NOMO-1 treated with DMSO at 0.1 percent for 48 hours (cell line): ENCODE measurements at regions not wholly inside any gene's neighbourhood (a gene's known extent, or its start where the extent isn't known, plus 50 kb on each side); places are given as distances from the start of the nearest gene placed in this dataset.
"Not testable (repeated sequence)": the region's sequence is repeated elsewhere in the genome, so short reads cannot be mapped to it uniquely, and the experiment has no call there.

Experiments
- DNase-seq: peaks from one replicate; lab custom pipeline; 2025; ENCODE audit not compliant: unreplicated experiment; lab: John Stamatoyannopoulos, UW

DNA sequence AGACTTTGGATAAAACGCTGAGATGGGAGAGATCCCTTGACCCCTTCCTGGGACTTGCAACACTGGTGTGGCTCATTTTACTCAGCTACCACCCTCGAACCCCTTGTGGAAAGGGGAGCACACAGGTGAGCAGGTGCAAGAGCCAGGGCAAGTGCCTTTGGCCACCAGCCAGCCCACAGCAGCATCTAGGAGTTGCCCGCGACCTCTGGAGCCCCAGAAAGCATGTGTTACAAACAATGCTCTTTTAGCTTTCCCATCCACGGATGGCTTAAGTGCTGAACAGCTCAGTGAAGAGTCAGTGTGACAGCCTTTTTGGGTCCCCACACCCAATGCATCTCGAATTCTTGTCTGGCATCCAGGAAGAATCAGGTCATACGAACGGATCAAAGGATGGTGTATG, 197.8 kb downstream of the MEMO1 start:
- no peak for DNase-seq

DNA sequence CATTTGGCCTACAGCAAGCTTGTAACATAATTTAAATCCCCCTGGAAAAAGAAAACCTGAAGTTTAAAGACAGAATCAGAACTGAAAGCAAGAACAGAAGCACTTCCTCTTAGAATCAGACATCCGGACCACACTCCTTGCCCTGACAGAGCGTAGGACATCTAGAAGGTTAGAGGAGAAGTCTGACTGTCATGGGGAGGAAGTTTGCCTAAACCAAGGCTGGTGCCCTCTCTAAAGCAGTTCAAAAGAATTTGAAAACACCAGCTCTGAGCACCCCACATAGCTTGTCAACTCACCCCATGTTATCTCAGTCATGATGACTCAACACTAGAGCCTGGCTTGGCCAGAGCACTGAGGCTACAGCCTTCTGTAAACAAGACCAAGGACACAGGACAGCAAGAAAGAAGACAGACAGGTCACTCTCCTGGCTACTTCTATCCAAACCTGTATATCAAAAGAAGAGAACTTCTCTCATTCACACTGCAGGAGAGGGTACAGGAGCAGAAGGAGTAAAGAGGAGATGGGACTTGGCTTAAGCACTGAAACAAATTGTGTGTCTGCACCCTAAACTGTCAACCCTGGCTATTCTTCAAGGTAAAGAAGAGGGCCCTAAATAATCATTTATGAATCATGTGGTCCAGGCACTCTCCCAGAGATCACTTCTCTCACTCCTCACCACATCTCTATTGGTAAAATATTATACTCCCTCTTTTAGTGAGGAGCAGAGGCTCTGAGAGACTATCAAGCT, 198.6 kb downstream of the MEMO1 start:
- peak; percentile 84 for DNase-seq

DNA sequence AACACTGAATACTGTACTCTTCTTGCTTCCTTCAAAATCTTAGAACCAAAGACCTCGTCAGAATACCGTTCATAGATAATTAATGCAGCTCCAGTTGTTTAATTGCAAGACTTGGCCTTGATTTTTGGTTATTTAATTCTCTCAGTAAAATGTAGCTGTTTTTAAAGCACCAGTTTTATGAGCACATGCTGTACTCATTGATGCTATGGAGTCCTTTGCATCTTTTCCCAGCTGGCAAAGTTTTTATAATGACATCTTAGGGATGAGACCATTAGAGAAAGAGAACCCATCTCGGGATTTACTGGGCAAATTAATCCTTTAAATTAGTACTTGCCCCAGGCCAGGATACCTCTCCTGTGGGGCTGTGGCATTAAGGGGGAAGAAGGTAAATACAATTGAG, 199.3 kb downstream of the MEMO1 start:
- no peak for DNase-seq

DNA sequence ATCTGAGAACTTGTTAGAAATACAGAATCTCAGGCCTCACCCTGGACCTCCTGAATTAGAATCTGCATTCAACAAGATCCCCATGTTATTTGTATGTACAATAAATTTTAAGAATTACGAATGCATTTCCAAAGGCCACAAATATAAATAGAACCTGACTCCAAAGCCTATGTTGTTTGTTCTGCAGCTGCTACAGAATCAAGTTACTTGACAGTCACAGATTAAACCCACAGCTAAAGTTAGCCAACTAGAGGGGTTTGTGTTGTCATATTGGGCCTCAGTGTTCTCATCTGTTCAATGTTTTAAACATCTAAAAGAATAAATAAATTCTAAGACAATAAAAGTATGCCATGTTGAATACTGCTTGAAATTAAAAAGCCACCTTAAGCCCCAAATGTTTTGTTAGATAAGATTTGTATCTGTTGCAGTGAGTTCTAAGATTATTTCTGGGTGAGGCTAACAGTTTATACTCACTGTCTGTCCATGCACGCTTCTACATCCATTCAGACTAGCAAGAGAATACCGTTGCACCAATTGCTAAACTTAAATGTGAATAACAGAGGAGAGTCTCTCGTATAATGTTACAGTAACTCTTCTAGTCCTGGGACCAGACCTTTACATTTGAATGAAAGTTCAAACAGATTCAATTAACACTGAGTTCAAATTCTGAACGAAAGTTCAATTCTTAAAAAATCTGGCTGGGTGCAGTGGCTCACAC, 200.4 kb downstream of the MEMO1 start:
- DNase-seq: no peak

DNA sequence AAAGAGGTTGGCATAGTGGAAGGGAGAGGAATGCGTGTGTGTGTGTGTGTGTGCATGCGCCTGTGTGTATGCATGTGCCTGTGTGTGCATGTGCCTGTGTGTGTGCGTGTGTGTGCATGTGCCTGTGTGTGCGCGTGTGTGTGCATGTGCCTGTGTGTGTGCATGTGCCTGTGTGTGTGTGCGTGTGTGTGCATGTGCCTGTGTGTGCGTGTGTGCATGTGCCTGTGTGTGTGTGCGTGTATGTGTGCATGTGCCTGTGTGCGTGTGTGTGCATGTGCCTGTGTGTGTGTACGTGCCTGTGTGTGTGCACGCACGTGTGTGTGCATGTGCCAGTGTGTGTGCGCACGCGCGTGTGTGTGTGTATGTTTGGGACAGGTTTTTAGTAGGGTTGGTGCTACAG, 205.1 kb downstream of the MEMO1 start:
- DNase-seq: no peak

DNA sequence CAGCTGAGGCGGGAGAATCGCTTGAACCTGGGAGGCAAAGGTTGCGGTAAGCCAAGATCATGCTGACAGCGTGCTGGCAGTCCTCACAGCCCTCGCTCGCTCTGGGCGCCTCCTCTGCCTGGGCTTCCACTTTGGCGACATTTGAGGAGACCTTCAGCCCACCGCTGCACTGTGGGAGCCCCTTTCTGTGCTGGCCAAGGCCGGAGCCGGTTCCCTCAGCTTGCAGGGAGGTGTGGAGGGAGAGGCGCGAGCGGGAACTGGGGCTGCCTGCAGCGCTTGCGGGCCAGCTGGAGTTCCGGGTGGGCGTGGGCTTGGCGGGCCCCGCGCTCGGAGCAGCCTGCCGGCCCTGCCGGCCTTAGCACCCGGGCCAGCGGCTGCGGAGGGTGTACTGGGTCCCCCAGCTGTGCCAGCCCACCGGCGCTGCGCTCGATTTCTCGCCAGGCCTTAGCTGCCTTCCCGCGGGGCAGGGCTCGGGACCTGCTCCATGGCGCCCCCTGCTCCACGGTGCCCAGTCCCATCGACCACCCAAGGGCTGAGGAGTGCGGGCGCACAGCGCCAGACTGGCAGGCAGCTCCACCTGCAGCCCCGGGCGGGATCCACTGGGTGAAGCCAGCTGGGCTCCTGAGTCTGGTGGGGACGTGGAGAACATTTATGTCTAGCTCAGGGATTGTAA, 207.2 kb downstream of the MEMO1 start:
- DNase-seq: not testable (repeated sequence)

DNA sequence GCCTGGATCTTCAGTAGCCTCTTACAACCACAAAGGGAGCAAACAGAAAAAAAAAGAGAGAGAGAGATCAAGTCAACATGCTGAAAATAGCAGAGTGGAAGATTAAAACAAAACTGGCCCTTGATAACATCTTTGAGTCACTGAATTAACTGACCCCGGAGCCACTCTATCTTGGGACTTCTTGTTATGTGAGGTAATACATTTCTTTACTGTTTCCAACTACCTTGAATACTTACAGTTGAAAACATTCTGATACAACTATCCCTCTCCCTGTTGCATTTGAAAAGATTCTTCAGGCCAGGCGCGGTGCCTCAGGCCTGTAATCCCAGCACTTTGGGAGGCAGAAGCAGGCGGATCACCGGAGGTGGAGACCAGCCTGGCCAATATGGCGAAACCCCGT, 208.1 kb downstream of the MEMO1 start:
- no peak for DNase-seq

DNA sequence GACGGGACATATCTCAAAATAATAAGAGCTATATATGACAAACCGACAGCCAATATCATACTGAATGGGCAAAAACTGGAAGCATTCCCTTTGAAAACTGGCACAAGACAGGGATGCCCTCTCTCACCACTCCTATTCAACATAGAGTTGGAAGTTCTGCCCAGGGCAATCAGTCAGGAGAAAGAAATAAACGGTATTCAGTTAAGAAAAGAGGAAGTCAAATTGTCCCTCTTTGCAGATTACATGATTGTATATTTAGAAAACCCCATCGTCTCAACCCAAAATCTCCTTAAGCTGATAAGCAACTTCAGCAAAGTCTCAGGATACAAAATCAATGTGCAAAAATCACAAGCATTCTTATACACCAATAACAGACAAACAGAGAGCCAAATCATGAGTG, 211.5 kb downstream of the MEMO1 start:
- not testable (repeated sequence) for DNase-seq

DNA sequence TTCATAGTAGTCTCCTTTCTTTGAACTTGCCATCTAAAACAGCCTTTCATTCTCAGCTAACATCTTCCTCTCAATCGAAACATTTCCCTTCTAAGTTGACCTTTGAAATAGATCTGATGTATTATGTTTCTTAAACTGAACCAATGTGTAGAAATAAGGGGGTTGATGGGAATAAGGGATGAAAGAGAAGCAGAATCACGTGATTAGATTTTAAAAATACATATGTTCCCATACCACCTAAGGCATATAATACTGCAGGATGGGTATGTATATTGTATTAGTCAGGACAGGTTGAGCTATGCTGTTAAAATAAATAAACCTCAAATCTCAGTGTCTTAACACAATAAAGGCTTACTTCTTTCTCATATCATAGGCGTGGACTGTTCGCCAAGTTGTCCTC, 207.5 kb upstream of the SRD5A2 start:
- DNase-seq: no peak

DNA sequence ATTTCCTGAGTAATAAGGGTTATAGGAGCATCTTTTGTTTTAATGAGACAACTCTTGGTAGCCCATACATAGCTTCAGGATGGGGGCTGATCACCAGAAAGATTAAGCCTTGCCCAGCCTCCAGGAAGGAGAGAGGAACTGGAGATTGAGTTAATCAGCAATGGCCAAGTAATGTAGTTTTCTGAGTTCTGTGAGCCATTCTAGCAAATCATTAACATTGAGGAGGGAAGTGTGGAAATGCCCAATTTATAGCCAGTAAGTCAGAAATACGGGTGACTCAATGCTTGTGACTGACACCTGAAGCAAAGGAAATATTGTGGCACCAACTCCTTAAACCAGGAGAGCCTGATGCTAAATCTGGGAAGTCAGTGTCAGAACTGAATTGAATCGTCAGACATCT, 205.1 kb upstream of the SRD5A2 start:
- no peak for DNase-seq

DNA sequence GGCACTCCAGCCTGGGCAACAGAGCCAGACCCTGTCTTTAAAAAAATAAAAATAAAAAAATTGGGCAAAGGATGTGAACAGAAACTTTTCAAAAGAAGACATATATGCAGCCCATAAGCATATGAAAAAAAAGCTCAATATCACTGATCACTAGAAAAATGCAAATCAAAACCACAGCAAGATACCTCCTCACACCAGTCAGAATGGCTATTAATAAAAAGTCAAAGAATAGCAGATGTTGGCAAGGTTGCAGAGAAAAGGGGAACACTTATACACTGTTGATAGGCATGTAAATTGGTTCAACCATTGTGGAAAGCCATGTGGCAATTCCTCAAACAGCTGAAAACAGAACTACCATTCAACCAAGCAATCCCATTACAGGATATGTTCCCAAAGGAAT, 204.1 kb upstream of the SRD5A2 start:
- no peak for DNase-seq

DNA sequence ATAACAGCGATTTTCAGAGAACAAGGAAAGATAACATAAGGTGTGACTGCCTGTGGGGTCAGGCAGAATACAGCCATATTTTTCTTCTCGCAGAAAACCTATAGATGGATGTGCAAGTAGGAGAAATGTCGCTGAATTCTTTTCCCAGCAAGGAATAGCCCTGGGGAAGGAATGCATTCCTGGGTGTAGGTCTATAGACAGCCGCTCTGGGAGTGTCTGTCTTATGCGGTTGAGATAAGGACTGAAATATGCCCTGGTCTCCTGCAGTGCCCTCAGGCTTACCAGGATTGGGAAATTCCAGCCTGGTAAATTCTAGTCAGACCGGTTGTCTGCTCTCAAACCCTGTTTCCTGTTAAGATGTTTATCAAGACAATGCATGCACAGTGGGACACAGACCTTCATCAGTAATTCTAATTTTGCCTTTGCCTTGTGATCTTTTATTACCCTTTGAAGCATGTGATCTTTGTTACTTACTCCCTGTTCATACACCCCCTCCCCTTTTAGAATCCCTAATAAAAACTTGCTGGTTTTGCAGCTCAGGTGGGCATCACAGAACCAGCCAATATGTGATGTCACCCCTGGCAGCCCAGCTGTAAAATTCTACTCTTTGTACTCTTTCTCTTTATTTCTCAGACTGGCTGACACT, 202.8 kb upstream of the SRD5A2 start:
- DNase-seq: not testable (repeated sequence)

DNA sequence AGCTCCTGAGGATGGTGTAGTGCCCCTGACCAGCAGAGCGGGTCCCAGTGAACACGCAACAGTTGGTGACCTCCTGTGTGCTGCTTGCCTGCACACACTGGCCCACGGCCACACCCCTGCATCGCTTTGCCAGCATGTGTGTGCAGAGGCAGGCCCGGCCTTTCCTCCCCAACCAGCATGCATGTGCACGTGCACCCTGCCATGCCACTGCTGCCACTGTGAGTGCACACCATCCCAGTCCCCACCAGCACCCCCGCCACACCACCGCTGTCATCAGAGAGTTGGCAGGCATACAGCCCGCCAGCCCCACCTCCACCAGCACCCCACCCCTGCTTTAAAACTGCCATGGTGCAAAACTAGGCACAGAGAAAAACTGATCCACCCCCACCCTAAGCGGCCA, 197.4 kb upstream of the SRD5A2 start:
- DNase-seq: no peak

DNA sequence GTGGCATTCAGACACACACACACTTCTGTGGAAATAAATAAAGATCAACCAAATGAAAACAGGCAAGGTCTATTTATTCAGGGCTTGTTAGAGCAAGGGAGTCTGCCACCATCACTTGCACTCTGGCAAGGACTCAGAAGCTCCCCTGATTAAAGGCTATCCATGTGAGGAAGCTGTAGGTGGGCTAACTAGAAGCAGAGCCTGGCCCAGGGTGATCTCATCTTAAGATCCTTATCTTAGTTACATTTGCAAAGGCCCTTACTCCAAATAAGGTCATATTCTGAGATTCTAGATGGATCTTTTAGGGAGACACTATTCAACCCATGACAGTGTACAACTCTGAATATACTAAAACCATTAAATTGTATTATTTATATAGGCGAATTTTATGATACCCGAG, 190.0 kb upstream of the SRD5A2 start:
- no peak for DNase-seq

DNA sequence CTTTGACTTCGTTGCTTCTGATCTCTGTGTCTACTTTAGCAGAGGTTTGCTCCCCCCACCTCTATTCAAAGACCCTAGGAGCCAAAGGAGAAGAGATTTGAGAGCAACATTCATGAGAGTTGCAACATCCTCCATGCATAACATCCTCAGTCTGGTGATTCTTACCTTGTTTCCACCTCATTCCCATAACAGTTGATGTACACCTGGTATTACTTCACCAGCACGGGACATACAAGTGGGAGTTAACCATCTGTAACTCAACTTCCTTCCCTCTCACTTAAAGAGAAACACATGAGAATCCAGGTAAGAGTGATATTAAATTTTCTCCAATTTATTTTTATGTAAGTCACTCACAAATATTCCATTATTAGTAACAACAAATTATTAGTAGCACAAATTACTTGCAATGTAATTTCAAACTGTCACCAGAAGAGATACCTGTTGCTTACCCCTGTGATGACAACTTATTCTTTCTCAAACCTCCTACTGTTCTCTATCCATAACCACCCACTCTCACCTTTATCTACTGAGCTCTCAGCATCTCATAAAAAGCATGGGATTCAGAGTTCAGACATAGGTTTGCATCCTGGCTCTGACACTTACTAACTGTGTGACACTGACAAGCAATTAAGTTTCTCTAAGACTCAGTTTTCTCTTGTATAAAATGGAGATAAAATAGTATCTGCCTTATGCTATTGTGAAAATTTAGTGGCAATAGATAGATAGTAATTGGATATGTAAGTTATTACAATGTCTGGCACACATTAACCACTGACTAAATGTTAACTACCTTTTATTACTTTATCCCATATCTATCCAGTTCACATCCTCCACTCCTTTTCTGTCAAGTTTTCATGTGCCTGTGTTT, 184.6 kb upstream of the SRD5A2 start:
- DNase-seq: no peak

DNA sequence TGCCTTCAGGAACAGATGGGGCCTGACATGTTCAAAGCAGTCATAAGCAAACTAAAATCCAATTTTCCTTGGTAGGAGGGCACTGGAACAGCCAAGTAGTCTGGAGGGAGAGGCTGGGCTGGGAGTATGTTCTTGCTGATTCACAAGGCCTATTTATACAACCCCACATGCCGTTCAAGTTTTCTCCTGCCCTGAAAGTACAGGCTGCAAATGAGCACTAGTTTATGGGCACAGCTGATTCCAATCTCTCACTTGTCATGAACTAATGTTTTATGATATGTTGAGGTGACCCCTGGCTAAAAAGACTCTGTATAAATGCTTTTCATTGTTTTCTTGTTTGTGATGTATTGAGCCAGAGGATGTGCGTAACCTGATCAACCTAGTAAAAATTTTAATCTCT, 183.4 kb upstream of the SRD5A2 start:
- DNase-seq: no peak

DNA sequence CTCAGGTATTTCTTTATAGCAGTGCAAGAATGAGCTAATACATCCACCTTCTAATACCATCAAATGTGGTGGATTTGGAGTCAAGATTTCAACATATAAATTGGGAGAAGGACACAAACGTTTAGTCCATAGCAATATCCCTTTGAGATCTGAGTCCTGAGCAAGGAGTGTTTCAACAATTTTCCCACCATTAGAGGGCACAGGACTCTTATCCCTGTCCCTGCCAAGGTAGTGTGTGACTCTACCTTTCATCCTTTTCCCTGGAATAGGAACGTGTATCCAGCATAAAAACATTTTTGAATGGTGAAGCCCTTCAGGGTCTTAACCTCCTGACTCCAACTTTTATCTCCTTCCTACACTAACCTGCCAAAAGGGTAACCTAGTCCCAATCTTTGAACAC, 181.3 kb upstream of the SRD5A2 start:
- no peak for DNase-seq

DNA sequence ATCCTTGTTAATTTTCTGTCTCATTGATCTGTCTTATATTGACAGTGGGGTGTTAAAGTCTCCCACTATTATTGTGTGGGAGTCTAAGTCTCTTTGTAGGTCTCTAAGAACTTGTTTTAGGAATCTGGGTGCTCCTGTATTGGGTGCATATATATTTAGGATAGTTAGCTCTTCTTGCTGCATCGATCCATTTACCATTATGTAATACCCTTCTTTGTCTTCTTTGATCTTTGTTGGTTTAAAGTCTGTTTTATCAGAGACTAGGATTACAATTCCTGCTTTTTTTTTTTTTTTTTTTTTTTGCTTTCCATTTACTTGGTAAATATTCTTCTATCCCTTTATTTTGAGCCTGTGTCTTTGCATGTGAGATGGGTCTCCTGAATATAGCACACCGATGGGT, 176.6 kb upstream of the SRD5A2 start:
- DNase-seq: not testable (repeated sequence)

DNA sequence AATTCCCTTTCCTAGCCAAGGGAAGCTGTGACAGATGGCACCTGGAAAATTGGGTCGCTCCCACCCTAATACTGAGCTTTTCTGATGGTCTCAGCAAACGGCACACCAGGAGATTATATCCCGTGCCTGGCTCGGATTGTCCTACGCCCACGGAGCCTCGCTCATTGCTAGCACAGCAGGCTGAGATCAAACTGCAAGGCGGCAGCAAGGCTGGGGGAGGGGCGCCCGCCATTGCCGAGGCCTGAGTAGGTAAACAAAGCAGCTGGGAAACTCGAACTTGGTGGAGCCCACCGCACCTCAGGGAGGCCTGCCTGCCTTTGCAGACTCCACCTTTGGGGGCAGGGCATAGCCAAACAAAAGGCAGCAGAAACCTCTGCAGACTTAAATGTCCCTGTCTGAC, 168.0 kb upstream of the SRD5A2 start:
- DNase-seq: not testable (repeated sequence)

DNA sequence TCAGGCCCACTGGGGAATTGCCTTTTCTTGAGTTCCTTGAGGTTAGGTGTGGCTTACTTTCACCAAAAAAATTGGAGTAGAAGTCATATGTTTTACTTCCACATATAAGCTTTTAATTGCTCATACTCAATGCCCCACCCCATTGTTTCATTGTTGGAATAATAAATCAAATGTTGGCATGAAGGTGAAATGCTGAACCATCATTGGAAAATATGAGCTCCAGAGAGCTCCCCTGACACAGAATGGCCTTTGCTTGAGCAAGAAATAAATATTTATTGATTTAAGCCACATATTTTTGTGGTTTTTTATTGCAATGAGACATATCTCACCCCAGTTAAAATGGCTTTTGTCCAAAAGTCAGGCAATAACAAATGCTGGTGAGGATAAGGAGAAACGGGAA, 167.3 kb upstream of the SRD5A2 start:
- DNase-seq: no peak

DNA sequence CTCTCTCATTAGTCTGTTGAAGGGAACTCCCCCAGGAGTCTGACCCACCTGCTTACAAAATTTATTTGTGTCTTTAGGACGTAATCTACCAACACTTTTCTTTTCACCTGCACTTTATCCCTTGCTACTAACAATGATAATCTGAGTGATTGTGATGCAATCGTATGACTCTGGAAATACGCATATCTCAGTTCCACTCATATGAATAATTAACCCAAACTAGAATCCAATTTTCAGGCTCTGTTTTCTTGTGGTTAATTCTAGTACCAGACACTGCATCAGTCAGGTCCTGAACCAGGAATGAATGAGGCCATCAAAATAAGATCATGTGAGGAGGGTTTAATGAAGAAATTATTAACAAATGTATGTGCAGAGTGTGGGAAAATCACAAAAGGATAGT, 158.4 kb upstream of the SRD5A2 start:
- DNase-seq: no peak
